ENCODE measurements at regions not wholly inside any gene's neighbourhood (a gene's known extent, or its start where the extent isn't known, plus 50 kb on each side); places are given as distances from the start of the nearest gene placed in this dataset.

- TF ChIP-seq CTCF (conservative IDR thresholded peaks at IDR 0.05; ENCODE audit: low read depth in 2 of 2) = no peak
- no peak for TF ChIP-seq EZH2 (IDR thresholded peaks at IDR 0.05; ENCODE audit: low read depth, unreplicated experiment)
- no peak for TF ChIP-seq POLR2AphosphoS5 (IDR thresholded peaks at IDR 0.05; ENCODE audit: low read depth)
- TF ChIP-seq ETS1 (IDR thresholded peaks at IDR 0.05) = no peak
- TF ChIP-seq ZNF331 (CRISPR knock-in tag; IDR thresholded peaks at IDR 0.05; ENCODE audit: low read depth) = no peak
- no peak for TF ChIP-seq JUNB (IDR thresholded peaks at IDR 0.05; ENCODE audit: unreplicated experiment)
Observed at GRCh38 chr13:65445340-65445739, 1784.8 kb downstream of the PCDH9 start.

All from GM23338 (cell line).